HepG2 (cell line): ENCODE measurements at regions not wholly inside any gene's neighbourhood (a gene's known extent, or its start where the extent isn't known, plus 50 kb on each side); places are given as distances from the start of the nearest gene placed in this dataset.

Experiments
- ATAD3A ChIP-seq: sonication (generic); formaldehyde crosslinking; IDR thresholded peaks from 2 replicates; pipeline ENCODE4 v1.4.0; 2020; ENCODE audit warnings: missing genetic modification reagents
- ELF3 ChIP-seq: IDR thresholded peaks from 2 replicates; pipeline ENCODE4 v1.6.1; 2016; ENCODE audit warnings: missing genetic modification reagents, missing compliant biosample characterization
- ETV5 ChIP-seq: IDR thresholded peaks from 2 replicates; pipeline ENCODE4 v1.6.1; 2018; ENCODE audit warnings: missing biosample characterization, missing genetic modification reagents, inconsistent platforms, borderline replicate concordance
- FUBP1 ChIP-seq: sonication (generic); formaldehyde crosslinking; IDR thresholded peaks from 2 replicates; pipeline ENCODE4 v1.5.1; 2020; ENCODE audit warnings: missing genetic modification reagents, mild to moderate bottlenecking, borderline replicate concordance
- MBNL3 ChIP-seq: fragments of 250-450 bp; sonication (Bioruptor Pico); conservative IDR thresholded peaks from 2 replicates; pipeline ENCODE4 v1.8.0; 2022; ENCODE audit warnings: mild to moderate bottlenecking, inconsistent platforms
- RELA ChIP-seq: sonication (generic); formaldehyde crosslinking; IDR thresholded peaks from 2 replicates; pipeline ENCODE4 v1.4.0; 2020; ENCODE audit warnings: missing genetic modification reagents
- TSC22D2 ChIP-seq: sonication (generic); formaldehyde crosslinking; IDR thresholded peaks from 2 replicates; pipeline ENCODE4 v1.5.1; 2020; ENCODE audit warnings: missing genetic modification reagents, mild to moderate bottlenecking, borderline replicate concordance
- YEATS4 ChIP-seq: sonication (generic); formaldehyde crosslinking; IDR thresholded peaks from 2 replicates; pipeline ENCODE4 v1.4.0; 2020; ENCODE audit warnings: missing genetic modification reagents, borderline replicate concordance
- ZBTB40 ChIP-seq, 2 experiments: fragments of 450-650 bp in 1 of 2; sonication (generic) in 1 of 2; formaldehyde crosslinking in 1 of 2; IDR thresholded peaks; 2 replicates each; pipeline versions ENCODE4 v1.6.1 to v1.8.0; 2016 to 2022; ENCODE audit warnings: antibody characterized with exemption in 1 of 2, mild to moderate bottlenecking in 1 of 2, missing genetic modification reagents in 1 of 2
- ZSCAN12 ChIP-seq: sonication (generic); formaldehyde crosslinking; IDR thresholded peaks from 2 replicates; pipeline ENCODE4 v1.9.0; 2021; ENCODE audit warnings: mild to moderate bottlenecking, missing genetic modification reagents

GRCh38 chr5:109487753-109488420, 78.1 kb upstream of the PJA2 start (continued):
- no peak for TF ChIP-seq ZBTB40 (IDR thresholded peaks at IDR 0.05)
- TF ChIP-seq ZBTB40 (CRISPR knock-in tag; IDR thresholded peaks at IDR 0.05), result no peak
- TF ChIP-seq RELA (CRISPR knock-in tag), result no peak
- no peak for TF ChIP-seq ETV5
- no peak for TF ChIP-seq YEATS4 (CRISPR knock-in tag)
- no peak for TF ChIP-seq MBNL3 (CRISPR knock-in tag)
- no peak for TF ChIP-seq TSC22D2 (CRISPR knock-in tag)
- TF ChIP-seq ZSCAN12 (CRISPR knock-in tag), result no peak
- TF ChIP-seq ELF3 (CRISPR knock-in tag), result no peak
- TF ChIP-seq ATAD3A (CRISPR knock-in tag), result no peak
- no peak for TF ChIP-seq FUBP1 (CRISPR knock-in tag)
